ENCODE measurements at regions not wholly inside any gene's neighbourhood (a gene's known extent, or its start where the extent isn't known, plus 50 kb on each side); places are given as distances from the start of the nearest gene placed in this dataset.
"Not testable (repeated sequence)": the region's sequence is repeated elsewhere in the genome, so short reads cannot be mapped to it uniquely, and the experiment has no call there.

DNA sequence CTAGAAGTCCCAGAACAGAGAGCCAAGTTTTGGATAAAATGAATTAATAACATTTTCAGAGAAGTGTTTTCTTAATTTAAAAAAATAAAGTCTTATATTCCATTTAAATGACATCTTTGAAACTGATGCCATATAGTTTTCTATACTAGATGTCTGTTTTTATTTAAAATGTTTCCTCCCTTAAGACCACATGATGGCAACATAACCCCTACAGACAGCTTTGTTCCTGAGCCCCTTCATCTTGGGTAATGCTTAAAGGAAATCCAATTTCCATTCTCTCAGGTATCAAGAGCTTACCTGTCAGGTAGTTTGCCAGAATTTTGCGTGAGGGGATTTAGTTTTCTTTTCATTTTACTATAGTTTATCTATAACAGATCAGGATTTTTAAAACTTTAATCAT, 181.4 kb upstream of the UGT8 start:
- H3K27ac ChIP-seq, result no peak overlapping the region
- TF ChIP-seq ZFX (IDR thresholded peaks at IDR 0.05), result no peak
- TF ChIP-seq, protein P1, sequence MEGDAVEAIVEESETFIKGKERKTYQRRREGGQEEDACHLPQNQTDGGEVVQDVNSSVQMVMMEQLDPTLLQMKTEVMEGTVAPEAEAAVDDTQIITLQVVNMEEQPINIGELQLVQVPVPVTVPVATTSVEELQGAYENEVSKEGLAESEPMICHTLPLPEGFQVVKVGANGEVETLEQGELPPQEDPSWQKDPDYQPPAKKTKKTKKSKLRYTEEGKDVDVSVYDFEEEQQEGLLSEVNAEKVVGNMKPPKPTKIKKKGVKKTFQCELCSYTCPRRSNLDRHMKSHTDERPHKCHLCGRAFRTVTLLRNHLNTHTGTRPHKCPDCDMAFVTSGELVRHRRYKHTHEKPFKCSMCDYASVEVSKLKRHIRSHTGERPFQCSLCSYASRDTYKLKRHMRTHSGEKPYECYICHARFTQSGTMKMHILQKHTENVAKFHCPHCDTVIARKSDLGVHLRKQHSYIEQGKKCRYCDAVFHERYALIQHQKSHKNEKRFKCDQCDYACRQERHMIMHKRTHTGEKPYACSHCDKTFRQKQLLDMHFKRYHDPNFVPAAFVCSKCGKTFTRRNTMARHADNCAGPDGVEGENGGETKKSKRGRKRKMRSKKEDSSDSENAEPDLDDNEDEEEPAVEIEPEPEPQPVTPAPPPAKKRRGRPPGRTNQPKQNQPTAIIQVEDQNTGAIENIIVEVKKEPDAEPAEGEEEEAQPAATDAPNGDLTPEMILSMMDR (conservative IDR thresholded peaks at IDR 0.05), result peak; percentile 37

DNA sequence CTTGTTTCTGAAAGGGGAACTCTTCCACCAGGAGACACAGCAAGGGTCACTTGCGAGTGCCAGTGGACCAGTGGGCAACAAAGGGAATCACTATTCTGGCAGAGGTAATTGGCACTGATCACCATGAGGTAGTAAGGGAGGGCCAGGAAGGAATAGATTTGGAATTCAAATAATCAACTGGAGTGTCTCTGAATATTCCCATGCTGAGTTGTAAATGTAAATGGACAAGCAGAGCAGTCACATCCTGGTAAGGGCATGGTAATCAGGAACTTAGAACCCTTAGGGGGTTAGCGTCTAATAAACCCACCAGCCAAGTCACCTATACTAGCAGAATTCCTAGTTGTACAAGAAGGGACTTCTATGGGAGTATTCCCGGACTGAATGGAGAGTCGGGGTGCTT, 178.5 kb upstream of the UGT8 start:
- no peak overlapping the region for H3K27ac ChIP-seq
- TF ChIP-seq ZFX (IDR thresholded peaks at IDR 0.05), result no peak
- TF ChIP-seq, protein P1 (conservative IDR thresholded peaks at IDR 0.05), result no peak

DNA sequence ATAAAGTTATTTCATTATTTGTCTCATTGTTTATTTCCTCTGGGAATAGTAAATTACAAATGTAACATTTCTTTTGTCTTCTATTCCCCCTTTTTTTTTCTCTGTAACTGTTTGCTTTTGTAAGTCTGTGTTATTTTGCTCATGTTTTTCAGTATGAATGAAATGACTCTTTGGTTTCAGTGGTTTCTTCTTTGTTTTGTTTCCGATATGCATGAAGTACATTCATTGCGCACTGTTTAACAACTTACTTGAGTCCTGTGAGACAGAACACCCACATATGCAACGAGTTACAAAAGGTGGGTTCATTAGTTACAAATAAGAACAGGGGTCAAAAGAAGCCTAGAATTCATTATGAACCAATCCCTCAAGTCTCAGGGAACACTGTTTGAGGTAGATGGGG, 175.0 kb upstream of the UGT8 start:
- no peak overlapping the region for H3K27ac ChIP-seq
- TF ChIP-seq ZFX (IDR thresholded peaks at IDR 0.05), result no peak
- TF ChIP-seq, protein P1 (conservative IDR thresholded peaks at IDR 0.05), result no peak

DNA sequence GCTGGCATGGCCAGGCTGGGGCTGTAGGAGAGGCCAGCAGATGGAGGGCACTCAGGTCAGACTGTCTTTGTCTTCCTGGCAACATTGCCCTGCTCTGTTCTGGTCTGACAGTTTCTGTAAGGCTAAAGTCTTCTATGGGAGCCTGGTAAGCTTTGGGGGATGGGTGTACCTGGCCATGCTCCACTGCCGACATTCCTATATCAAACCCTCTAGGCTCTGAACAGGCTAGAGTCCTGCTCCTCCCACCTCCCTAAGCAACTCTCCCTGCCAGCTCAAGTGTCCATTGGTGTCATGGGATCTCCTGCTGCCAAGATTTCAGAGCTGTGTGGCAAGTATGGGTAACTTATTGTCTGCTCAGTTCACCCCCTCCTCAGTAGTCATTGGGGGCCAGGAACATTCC, 163.5 kb upstream of the UGT8 start:
- TF ChIP-seq, protein P1 (conservative IDR thresholded peaks at IDR 0.05), result no peak
- no peak for TF ChIP-seq ZFX (IDR thresholded peaks at IDR 0.05)

DNA sequence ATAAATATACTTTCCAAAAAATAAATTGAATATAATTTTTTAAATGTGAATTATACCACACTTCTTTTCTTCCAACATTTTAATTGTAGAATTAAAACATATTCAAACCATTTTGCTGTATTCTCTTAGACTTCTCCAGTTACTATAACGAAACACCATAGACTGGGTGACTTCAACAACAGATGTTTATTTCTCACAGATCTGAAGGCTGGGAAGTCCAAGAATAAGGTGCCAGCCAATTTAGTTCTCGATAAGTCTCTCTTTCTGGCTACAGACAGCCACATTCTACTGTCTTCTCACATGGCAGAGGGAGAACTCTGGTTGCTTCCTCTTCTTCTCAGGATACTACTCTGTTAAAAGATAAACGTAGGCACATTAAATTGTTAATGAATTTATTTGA, 155.8 kb upstream of the UGT8 start:
- TF ChIP-seq, protein P1 (conservative IDR thresholded peaks at IDR 0.05), result no peak
- H3K27ac ChIP-seq, result no peak overlapping the region

More for the DNA sequence above, 163.5 kb upstream of the UGT8 start:
- no peak overlapping the region for H3K27ac ChIP-seq

DNA sequence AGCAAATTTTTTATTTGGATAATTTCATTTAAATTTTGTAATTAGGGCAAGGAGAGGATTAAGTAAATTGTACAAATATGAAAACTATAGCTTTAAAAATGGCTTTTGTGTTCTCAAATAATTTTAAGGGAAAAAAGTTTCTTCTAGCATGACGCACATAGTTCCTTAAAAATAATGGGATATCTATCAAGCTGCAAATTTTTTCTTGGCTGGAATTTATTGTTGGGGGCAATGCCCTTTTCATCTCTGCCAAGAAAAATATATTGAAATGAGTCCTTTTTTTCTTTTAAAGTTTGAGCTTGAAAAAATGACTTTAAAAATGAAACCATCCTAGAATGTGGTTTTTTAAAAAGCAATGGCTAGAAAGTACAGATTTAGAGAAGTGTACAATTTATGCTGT, 154.4 kb upstream of the UGT8 start:
- H3K27ac ChIP-seq, result no peak overlapping the region
- TF ChIP-seq, protein P1 (conservative IDR thresholded peaks at IDR 0.05), result no peak
- TF ChIP-seq ZFX (IDR thresholded peaks at IDR 0.05), result no peak

DNA sequence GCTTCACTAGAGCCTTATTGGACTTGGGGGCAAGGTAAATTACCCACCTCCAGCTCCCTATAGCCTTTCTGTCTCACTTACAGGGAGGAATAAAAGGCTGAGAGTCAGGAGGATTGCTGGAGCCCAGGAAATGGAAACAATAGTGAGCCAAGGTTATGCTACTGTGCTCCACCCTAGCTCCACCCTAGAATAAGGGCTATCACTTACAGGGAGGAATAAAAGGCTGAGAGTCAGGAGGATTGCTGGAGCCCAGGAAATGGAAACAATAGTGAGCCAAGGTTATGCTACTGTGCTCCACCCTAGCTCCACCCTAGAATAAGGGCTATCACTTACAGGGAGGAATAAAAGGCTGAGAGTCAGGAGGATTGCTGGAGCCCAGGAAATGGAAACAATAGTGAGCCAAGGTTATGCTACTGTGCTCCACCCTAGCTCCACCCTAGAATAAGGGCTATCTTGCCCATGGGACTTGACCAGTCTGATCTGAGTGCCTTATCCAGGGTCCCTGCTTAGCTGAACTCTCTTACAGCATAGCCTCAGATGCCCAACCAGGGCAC, 150.6 kb upstream of the UGT8 start:
- H3K27ac ChIP-seq, result not testable (repeated sequence)

DNA sequence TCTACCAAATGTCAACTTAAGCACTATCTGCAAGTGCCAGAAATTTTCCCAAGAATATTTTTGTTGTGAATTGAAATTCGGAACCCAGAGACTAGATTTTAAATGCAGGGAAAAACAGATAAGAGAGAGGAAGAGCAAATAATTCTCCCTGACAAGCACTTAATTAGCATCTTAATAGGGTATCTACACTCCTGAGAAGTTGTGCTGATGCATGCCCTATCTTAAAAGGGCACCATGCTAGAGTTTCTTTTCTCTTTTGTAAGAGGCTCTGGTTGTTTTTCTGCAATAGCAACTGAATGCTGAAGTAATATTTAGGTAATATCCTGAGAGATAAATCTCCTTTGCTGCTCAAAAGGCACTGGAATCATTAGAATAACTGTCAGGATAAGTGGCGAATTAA, 139.9 kb upstream of the UGT8 start:
- no peak overlapping the region for H3K27ac ChIP-seq

More for the DNA sequence above, 139.9 kb upstream of the UGT8 start:
- TF ChIP-seq, protein P1 (conservative IDR thresholded peaks at IDR 0.05), result no peak
- TF ChIP-seq ZFX (IDR thresholded peaks at IDR 0.05), result no peak
